ENCODE measurements at regions not wholly inside any gene's neighbourhood (a gene's known extent, or its start where the extent isn't known, plus 50 kb on each side); places are given as distances from the start of the nearest gene placed in this dataset.

DNA sequence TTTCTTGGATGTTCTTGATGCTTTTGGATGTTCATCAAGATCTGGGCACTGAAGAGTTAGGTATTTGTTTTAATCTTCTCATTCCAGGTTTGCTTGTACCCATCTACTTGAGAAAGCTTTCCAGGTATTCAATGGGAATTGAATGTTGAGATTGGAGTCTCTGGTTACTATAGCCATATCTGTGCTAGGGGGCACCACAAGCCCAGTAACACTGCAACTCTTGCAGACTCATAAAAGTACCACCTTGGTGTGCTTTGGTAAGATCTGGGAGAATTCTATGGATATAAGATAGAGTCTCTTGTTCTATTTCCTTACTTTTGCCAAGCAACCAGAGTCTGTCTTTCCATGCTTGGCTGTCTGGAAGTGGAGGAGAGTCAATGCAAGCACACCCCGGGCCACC lies 518.9 kb upstream of the VRK2 start:
- DNase-seq, result no peak

DNA sequence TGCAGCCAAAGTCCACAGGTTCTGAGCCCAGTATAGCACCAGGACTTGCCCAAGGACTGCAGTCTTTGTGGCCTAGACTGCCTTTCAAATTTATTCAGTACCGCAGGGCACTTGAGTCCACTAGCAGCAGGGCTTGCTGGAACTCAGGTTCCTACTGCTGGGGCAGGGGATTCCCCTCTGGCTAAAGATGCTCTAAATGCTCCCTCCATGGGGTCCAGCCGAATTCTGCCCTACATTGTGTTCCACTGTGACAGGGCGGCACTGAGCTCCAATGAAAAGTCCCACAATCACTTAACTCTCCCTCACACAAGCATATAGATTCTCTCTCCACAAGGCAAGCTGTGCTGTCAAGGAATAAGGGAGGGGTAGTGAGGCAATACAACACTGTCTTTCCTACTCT lies 518.1 kb upstream of the VRK2 start:
- no peak for DNase-seq

DNA sequence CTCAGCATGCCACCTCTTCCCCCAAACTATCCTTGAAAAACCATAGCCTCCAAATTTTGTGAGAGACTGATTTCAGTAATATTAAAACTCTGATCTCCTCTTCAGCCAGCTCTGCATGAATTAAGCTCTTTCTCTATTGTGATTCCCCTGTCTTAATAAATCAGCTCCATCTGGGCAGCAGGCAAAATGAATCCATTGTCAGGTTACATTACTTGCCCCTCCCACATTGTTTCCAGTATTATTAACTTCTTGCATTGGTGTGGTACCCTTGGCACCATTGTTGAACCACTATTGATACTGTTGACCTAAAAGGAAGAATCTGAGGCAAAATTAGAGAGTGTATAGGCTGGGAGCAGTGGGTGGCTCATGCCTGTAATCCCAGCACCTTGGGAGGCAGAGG lies 512.2 kb upstream of the VRK2 start:
- no peak for DNase-seq

DNA sequence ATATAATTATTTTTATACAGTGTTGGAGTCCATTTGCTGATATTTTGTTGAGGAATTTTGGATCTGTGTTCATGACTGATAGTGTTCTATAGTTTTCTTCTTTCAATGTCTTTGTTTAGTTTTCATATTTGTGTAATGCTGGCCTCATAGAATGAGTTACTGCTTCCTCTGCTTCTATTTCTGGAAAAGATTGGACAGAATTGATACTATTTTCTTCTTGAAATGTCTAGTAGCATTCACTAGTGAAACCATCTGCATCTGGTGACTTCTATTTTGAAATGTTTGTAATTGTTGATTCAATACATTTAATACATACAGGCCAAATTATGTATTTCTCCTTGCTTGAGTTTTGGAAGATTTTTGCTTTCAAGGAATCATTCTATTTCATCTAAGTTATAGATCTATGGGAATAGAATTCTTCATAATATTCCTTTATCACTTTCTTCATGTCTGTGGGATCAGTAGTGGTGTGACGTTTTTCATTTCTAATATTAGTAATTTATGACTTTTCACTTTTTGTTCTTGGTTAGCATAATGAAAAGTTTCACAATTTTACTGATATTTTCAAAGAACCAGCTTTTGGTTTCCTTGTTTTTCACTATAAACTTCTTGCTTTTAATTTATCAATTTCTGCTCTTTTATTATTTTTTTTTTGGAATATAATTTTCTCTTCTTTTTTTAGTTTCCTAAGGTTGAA lies 509.9 kb upstream of the VRK2 start:
- no peak for DNase-seq

DNA sequence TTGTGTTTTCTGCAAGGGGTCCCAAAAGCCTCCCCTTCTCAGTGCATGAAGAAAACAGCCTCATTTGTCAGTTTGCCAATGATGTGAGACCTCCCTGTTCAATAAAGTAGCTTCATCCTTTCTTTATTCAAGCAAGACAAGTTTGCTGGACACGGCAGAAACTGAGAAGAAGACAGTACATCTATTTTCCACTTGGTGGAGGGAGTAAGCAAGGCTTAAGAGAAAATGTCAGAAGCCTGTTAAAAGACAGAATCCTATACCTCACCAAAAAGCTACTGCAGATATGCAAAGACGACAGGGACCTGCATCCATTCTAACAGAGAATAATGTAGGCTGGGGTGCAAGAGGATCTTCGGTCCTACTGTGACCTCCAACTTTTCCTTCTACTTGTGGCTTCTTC lies 506.8 kb upstream of the VRK2 start:
- no peak for DNase-seq

DNA sequence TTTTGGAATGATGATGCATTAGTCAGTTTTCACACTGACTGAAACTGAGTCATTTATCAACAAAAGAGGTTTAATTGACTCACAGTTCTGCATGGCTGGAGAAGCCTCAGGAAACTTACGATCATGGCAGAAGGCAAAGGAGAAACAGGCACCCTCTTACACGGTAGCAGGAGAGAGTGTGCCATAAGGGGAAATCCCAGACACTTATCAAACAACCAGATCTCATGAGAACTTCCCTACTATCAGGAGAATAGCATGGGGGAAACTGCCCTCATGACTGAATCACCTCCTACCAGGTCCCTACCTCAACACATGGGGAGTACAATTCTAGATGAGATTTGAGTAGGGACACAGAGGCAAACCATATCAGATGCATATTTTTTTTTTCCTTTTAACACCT lies 504.5 kb upstream of the VRK2 start:
- no peak for DNase-seq

DNA sequence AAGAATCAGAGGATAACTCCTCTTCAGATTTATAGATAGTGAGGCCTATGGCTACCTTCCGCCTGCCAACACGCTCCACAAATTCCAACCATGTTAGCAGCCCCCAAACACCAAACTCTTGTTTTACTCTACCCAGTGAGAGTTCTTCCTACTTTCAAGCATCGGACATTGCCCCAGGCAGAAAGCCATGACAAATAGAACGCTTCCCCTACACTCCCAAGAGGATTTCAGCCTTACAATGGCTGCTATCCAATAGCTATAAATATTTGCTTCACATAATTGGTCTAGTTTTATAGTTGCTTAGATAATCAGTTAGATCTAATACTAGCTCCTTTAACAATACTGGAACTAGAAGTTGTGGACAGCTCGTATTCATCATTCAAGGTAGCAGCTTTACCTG lies 503.4 kb upstream of the VRK2 start:
- no peak for DNase-seq

DNA sequence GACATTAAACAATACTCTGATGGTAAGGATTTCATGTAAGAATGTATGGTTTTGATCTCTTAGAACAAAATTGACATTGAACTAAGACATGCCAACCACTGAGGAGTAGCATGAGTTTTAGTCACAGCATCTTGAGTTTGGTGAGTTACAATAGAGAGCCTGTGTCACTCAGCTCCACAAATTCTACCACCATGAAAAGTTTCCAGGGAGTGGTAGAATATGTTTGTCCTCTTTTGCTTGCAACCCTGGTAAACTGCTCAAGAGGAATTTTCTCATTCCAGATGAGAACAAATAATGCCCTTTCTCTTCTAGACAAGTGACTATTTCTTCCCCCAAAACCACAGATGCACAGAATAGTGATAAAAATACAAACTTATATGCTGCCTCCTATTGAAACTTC lies 502.0 kb upstream of the VRK2 start:
- DNase-seq, result no peak

DNA sequence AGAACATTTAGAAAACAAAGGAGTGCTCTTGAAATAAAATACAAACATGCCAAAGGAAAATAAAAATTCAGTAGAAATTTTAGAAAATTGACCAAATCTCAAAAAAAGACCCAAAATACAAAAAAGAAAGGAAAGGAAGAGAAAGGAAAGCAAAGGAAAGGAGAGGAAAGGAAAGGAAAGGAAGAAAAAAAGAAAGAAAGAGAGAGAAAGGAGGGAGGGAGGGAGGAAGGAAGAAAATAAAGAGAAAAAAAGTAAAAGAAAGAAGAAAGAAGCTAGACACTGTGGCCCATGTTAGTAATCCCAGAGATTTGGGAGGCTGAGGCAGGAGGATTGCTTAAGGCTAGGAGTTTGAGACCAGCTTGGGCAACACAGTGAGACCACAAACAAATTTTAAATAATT lies 500.1 kb upstream of the VRK2 start:
- DNase-seq, result no peak

DNA sequence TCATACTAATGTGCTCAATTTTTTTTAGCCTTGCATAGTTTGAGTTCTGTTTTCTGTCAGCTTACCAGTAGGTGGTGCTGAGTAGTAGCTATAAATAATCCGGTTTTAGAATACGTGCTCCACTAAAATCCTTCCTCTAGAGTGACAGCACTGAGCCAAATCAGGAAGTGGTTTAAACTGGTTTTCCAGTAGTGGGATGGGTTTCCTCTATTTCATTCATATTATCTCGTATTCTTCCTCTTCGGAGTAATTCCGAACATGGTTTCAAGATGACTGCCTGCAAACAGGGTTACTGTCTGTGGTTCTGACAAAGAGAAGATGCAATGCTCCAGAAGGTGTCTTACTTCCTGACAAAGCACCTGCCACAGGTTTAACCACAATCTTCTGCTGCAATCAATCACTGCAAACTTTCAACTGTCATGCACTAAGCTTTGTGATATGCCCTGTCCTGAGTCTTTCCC lies 496.9 kb upstream of the VRK2 start:
- no peak for DNase-seq

DNA sequence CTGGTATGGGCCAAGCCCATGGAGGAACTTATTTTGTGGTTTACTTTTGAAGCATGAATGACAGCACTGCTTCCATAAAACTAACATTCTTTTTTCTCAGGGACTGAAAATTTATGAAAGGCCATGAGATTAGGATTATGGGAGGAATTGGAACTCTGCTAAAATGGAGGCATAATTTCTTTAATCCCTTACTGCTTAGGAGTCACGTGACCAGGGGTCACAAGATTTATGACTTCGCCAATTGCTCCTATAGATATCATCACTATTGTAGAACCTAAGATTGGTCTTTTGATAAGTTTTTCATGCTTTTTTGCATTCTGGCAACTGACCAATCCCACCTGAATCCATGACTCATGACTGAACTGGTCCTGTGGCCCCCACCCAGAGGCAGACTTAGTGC lies 495.7 kb upstream of the VRK2 start:
- no peak for DNase-seq

DNA sequence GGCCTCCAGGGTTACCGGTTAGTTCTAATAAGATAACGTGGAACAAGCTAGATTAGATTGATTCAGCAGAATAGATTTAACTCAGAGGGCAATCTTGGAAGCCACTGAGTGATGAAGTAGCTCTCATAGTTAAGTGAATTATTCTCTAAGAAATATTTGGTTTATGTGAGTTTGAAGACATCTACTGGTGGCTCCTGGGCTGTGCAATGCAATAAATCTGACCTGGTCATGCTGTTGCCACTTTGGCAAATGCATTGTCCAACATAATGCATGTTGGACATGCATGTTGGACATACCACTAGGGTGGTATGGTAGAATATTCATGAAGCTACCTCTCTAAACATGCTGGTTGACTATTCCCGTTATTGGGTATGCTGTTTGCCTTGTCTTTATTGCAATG lies 493.7 kb upstream of the VRK2 start:
- DNase-seq, result no peak

DNA sequence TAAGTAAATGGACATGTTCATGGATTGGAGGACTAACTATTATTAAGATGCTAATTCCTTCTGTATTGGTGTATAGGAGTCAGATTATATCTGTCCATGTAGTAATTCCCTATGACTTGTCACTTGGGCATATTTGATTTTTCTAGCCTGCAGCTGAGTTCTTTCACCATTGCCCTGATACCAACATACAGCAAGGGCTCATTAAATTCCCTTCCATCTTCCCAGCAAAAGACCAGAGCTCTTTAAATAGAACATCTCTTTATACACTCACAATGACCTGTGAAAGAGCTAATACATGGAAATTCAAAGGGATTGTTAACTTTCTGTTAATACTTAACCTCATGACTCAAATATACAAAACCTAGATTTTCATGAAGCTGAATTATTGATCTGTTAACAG lies 492.3 kb upstream of the VRK2 start:
- DNase-seq, result no peak

DNA sequence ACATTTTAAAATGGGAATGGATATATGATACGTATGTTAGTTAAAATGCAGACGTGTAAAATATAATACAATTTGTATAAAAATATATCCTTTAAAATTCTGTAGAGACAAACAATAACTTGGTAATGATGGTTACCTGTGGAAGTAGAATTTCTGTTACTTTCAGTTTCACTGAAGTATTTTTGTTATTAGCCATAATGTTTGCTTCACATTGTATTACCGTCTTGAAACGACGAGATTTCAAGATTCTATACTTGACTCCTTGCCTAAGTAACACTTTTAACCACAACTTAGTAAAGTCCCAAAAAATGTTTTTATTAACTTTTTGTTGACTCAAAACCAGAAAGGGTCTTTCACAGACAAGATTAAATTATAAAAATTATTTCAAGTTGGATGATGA lies 488.3 kb upstream of the VRK2 start:
- DNase-seq, result no peak

DNA sequence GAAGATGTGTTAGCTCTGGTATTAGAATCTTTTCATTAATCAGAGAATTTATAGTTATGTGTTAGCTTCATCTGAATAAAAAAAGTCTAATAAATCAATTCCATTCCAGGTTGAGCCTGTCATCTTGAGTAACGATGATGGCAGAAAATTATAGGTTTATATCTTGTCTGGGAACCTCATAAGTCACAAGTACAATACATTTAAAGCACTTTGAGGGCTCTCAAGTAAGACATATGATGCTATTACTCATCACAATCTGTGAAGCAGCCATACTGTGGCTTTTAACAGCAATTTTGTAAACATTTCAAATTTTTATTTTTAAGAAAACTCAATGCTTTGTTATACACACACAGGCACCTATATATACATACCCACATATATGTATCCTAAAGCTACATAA lies 484.1 kb upstream of the VRK2 start:
- DNase-seq, result no peak

DNA sequence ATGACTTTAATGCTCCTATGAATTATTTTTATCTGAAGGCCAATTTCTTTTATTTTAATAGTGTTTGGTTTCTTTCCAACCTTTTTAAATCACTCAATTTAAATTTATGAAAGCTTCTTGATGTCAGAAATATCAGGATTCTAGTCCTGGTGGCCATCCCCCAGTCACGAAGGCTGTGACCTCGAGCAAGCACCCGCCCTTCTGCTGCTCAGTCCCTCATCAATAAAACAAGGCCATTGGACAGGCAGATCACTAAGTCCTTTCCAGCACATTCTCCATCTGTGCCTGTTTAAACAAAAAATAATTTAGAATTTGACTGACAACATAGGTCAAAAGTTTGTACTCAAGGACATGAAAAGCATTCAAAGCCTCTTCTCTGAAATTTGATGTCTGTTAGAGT lies 483.6 kb upstream of the VRK2 start:
- no peak for DNase-seq

DNA sequence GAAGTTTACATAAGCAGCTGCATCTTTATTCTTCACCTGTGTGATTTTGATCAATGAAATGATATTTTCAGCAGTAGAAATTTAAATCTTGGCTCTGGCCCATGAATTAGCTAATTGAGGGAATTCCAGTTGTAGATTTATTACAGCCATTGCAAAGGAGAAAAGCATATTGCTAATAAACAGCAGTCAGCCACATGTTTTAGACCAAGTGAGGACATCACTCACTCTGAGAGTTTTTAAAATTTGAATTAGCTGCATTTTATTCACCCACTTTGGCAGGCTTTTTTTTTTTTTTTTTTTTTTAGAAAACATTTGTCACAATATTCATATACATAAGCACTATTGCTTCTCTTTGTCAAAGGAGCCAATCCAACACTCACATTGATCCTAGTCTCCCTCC lies 479.4 kb upstream of the VRK2 start:
- no peak for DNase-seq

DNA sequence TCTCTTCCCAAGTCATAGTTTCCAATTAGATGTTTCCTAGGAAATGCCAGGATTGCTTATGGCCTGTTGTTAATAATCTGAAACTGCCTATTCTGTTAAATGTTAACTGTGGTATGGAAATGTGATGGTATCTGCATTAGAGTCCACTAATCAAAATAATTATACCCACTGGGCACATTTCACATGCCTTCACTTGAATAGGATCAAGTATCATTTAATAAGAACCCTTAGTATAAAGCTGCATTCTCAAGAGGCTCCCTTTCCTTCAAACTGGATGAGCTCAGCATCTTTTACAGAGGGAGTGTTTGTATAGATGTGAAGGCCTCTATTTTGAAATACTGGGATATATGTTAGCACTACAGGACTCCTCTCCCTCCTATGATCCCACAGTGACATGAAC lies 477.2 kb upstream of the VRK2 start:
- DNase-seq, result no peak

DNA sequence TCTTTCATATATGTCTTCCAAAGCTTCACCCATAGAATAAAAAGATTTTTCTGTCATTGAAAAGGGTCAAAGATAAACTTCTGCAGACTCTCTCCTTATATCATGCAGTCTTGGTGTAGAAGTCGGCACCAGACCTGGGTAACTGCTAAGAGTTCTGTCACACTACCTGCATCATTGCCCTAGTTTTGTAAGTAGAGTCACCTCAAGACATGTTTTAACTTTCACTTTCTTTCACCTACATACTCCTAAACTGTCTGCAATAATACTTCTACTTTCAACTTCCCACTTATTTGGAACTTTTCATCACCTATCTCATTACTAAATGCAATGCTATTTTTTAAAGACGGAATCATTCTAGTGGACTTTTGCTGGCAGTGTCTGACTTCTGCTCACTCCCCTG lies 475.6 kb upstream of the VRK2 start:
- DNase-seq, result no peak

DNA sequence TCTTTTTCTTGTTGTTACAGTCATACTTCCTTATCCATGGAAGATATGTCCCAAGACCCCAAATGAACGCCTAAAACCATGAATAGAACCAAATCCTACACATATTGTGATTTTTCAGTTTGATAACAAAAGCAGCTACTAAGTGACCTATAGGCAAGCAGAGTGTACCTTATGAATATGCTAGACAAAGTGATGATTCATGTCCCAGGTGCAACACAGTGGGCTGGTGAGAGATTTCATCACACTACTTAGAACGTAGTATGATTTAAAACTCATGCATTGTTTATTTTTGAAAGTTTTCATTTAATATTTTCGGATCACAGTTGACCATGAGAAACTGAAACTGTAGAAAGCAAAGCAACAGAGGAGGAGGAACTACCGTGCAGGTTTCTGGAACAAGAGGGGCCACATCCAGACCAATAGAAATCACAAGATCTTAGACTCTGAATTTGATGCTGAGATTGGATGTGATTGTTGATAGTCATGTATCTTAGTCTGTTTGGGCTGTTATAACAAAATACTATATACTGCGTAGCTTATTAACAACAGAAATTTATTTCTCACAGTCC lies 470.8 kb upstream of the VRK2 start:
- no peak for DNase-seq

DNA sequence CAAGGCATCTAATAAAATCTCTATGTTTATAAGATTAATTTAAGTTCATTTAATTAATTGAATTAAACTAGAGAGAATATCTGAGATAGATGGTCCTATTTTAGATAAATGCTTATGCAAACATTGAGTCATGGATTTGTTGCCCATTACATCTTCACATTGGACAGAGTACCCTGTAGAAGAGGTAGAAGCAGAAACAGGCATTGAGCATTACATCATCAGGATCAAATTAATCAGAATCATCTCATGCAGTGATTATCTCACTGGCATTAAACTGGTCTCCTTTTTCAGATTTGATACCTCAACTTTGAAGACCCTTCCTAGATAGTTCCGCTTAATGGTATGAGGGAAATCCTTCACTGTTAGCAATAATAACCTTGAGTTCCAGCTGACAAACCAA lies 469.6 kb upstream of the VRK2 start:
- no peak for DNase-seq

DNA sequence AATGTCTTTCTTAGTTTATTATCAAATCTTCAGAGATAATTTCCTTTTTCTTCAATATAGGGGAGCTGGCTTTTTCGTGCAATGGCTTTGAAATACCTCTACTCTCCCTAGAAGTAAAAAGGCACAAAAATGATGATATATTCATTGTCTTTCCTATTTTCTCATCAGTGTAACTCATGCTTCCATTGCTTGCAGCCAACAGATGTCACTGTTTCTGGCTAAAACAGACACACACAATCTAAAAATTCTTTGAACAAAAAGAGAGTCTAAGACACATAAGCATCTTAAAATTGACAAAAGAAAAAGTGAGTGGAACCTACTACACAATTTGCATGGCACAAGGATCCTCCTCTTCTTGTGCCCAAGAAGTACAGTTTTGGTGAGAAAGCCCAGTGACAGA lies 448.7 kb upstream of the VRK2 start:
- no peak for DNase-seq

DNA sequence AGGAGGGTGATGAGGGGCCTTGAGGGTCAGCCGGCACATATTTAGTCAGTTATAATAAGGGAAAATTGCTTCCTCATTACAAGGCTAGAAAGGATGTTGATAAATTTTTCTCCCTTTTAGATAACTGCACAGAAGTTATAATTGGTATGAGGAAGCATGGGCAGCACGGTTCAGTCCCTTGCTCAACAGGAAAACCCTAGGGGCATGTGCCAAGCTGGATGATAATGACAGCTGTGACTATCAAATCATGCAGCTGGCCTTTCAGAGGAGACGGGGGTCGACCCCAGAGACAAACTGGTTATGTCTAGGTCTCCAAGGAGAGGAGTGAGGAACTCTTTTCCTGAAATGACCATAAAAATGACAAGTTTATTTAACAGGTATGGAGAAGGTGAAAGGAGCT lies 448.1 kb upstream of the VRK2 start:
- DNase-seq, result no peak

DNA sequence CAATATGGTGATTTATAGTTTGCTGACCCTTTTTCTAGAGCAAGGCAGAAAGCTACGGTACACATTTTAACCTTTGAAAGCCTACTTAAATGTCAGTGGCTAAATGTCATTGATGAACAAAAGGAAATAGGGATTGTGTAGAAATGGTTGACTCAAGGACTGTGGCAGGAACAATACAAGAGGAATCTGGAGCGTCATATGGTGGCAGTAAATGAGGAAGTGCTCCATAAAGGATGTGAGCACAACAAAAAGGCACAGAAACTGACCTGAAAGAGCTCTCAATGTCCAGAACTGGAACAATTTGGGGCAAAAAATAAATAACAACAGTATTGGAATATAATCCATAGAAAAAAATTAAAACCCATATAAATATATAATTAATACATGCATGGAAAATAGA lies 443.9 kb upstream of the VRK2 start:
- DNase-seq, result no peak

DNA sequence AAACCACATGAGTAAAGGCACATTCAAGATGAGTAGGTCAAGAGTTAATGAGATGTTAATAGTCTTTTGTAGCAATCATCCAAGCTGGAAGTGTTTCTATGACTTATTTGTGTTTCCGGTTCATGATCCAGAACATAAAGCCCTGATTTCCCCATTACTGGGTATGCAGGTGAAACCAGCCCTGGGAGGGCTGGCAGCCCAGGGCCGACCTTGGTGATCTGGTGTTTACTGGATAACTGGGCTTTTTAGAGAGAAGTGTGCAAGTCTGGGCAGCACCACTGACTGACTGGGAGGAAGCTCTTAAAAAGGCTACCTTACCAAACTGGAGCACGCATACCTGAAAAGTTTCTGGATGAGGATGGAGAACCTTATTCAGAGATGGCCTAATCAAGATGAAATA lies 431.6 kb upstream of the VRK2 start:
- no peak for DNase-seq

Measured in activated gamma-delta T cell (primary cell).